GM23248 (cell line): ENCODE measurements at regions not wholly inside any gene's neighbourhood (a gene's known extent, or its start where the extent isn't known, plus 50 kb on each side); places are given as distances from the start of the nearest gene placed in this dataset.

ENCODE experiments used
- EZH2 ChIP-seq: fragments of 200-600 bp; sonication (generic); IDR thresholded peaks from 2 replicates; pipeline ENCODE4 v1.6.1; 2018; ENCODE audit warnings: antibody characterized with exemption, mild to moderate bottlenecking; ENCODE audit not compliant: insufficient read depth, poor library complexity, severe bottlenecking
- EZH2phosphoT487 ChIP-seq: fragments of 200-600 bp; sonication (generic); IDR thresholded peaks from 2 replicates; pipeline ENCODE4 v1.6.1; 2018; ENCODE audit warnings: antibody characterized with exemption, moderate library complexity, mild to moderate bottlenecking, low read depth; ENCODE audit not compliant: insufficient read depth

GRCh38 chr2:216951171-216951570, 91.3 kb upstream of the TNP1 start:
- no peak for TF ChIP-seq EZH2
- TF ChIP-seq EZH2phosphoT487, result no peak
